ENCODE measurements at regions not wholly inside any gene's neighbourhood (a gene's known extent, or its start where the extent isn't known, plus 50 kb on each side); places are given as distances from the start of the nearest gene placed in this dataset.
"Not testable (repeated sequence)": the region's sequence is repeated elsewhere in the genome, so short reads cannot be mapped to it uniquely, and the experiment has no call there.

GRCh38 chr2:142827170-142827569 is 50.3 kb upstream of the KYNU start:
- no peak for DNase-seq (ENCODE audit: low spot score)

GRCh38 chr2:142825861-142826260 is 51.6 kb upstream of the KYNU start:
- no peak for DNase-seq (ENCODE audit: low spot score)

GRCh38 chr2:142824756-142825155 is 52.7 kb upstream of the KYNU start:
- DNase-seq (ENCODE audit: low spot score) = no peak

- DNase-seq (ENCODE audit: low spot score) = no peak
These were observed 55.3 kb upstream of the KYNU start for GRCh38 chr2:142822190-142822589.

- DNase-seq (ENCODE audit: low spot score) = no peak
These were observed 58.1 kb upstream of the KYNU start for GRCh38 chr2:142819411-142819810.

- no peak for DNase-seq (ENCODE audit: low spot score)
These were observed 62.1 kb upstream of the KYNU start for GRCh38 chr2:142815375-142815774.

- no peak for DNase-seq (ENCODE audit: low spot score)
These were observed 63.3 kb upstream of the KYNU start for GRCh38 chr2:142813830-142814829.

- not testable (repeated sequence) for DNase-seq (ENCODE audit: low spot score)
These were observed 65.8 kb upstream of the KYNU start for GRCh38 chr2:142811644-142812043.

GRCh38 chr2:142805244-142805643 is 72.2 kb upstream of the KYNU start:
- DNase-seq (ENCODE audit: low spot score) = no peak

- no peak for DNase-seq (ENCODE audit: low spot score)
These were observed 74.3 kb upstream of the KYNU start for GRCh38 chr2:142803158-142803557.

- no peak for DNase-seq (ENCODE audit: low spot score)
These were observed 80.9 kb upstream of the KYNU start for GRCh38 chr2:142796588-142796987.

GRCh38 chr2:142796161-142796560 is 81.3 kb upstream of the KYNU start:
- no peak for DNase-seq (ENCODE audit: low spot score)

GRCh38 chr2:142794850-142795249 is 82.6 kb upstream of the KYNU start:
- DNase-seq (ENCODE audit: low spot score) = no peak

GRCh38 chr2:142792328-142792727 is 85.1 kb upstream of the KYNU start:
- DNase-seq (ENCODE audit: low spot score) = not testable (repeated sequence)

- DNase-seq (ENCODE audit: low spot score) = no peak
These were observed 86.1 kb upstream of the KYNU start for GRCh38 chr2:142791335-142791734.

- no peak for DNase-seq (ENCODE audit: low spot score)
These were observed 90.4 kb upstream of the KYNU start for GRCh38 chr2:142786918-142787702.

- no peak for DNase-seq (ENCODE audit: low spot score)
These were observed 94.5 kb upstream of the KYNU start for GRCh38 chr2:142782942-142783443.

- DNase-seq (ENCODE audit: low spot score) = no peak
These were observed 96.3 kb upstream of the KYNU start for GRCh38 chr2:142781146-142781545.

GRCh38 chr2:142778289-142778688 is 99.2 kb upstream of the KYNU start:
- DNase-seq (ENCODE audit: low spot score) = no peak

- no peak for DNase-seq (ENCODE audit: low spot score)
These were observed 99.7 kb upstream of the KYNU start for GRCh38 chr2:142777742-142778141.

- DNase-seq (ENCODE audit: low spot score) = no peak
These were observed 107.7 kb upstream of the KYNU start for GRCh38 chr2:142769761-142770160.

GRCh38 chr2:142767847-142768246 is 109.6 kb upstream of the KYNU start:
- DNase-seq (ENCODE audit: low spot score) = no peak

- DNase-seq (ENCODE audit: low spot score) = no peak
These were observed 118.5 kb upstream of the KYNU start for GRCh38 chr2:142758973-142759372.
